ENCODE measurements at regions not wholly inside any gene's neighbourhood (a gene's known extent, or its start where the extent isn't known, plus 50 kb on each side); places are given as distances from the start of the nearest gene placed in this dataset.

- no peak for TF ChIP-seq BHLHE40 (IDR thresholded peaks at IDR 0.05; ENCODE audit: borderline replicate concordance)
- TF ChIP-seq FOXM1 (IDR thresholded peaks at IDR 0.05; ENCODE audit: borderline replicate concordance), result no peak
- no peak for TF ChIP-seq SP1 (IDR thresholded peaks at IDR 0.05)
- no peak for TF ChIP-seq FOXA1 (IDR thresholded peaks at IDR 0.05)
- no peak for TF ChIP-seq SUZ12 (IDR thresholded peaks at IDR 0.05)
- no peak for TF ChIP-seq FOXK2 (IDR thresholded peaks at IDR 0.05)
- TF ChIP-seq ZNF384 (IDR thresholded peaks at IDR 0.05), result no peak
- TF ChIP-seq PKNOX1 (IDR thresholded peaks at IDR 0.05), result no peak
- TF ChIP-seq ELF4 (IDR thresholded peaks at IDR 0.05), result no peak
- TF ChIP-seq NFRKB (IDR thresholded peaks at IDR 0.05), result no peak
- TF ChIP-seq ARNT (IDR thresholded peaks at IDR 0.05), result no peak
Observed at GRCh38 chr18:40944576-40944975, 1010.5 kb upstream of the PIK3C3 start.

Measured in HEK293T (cell line).